ENCODE measurements at regions not wholly inside any gene's neighbourhood (a gene's known extent, or its start where the extent isn't known, plus 50 kb on each side); places are given as distances from the start of the nearest gene placed in this dataset.

DNA sequence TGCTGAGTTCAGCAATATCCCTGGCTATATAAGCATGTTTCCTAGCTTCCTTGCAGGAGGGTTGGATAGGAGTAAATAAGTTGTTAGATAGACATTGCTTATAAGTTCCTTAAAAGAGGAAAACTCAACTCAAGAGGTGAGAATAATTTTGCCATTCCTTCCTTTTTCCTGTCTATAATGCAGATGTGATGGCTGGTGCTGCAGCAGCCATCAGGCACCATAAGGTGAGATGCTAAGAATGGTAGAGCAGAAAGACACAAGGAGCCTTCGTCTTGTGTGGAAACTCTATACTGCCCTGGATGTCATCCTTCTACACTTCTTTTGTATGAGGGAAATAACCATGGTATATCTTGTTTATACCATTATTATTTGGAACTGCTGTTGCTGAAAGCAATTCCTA, 74.5 kb upstream of the GRK3 start:
- TF ChIP-seq, protein P1, sequence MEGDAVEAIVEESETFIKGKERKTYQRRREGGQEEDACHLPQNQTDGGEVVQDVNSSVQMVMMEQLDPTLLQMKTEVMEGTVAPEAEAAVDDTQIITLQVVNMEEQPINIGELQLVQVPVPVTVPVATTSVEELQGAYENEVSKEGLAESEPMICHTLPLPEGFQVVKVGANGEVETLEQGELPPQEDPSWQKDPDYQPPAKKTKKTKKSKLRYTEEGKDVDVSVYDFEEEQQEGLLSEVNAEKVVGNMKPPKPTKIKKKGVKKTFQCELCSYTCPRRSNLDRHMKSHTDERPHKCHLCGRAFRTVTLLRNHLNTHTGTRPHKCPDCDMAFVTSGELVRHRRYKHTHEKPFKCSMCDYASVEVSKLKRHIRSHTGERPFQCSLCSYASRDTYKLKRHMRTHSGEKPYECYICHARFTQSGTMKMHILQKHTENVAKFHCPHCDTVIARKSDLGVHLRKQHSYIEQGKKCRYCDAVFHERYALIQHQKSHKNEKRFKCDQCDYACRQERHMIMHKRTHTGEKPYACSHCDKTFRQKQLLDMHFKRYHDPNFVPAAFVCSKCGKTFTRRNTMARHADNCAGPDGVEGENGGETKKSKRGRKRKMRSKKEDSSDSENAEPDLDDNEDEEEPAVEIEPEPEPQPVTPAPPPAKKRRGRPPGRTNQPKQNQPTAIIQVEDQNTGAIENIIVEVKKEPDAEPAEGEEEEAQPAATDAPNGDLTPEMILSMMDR (IDR thresholded peaks at IDR 0.05): no peak
- no peak for TF ChIP-seq EZH2 (IDR thresholded peaks at IDR 0.05; ENCODE audit: borderline replicate concordance, insufficient read depth, low read depth, low read length, poor library complexity, severe bottlenecking)

Data from B cell (primary cell).